ENCODE measurements at regions not wholly inside any gene's neighbourhood (a gene's known extent, or its start where the extent isn't known, plus 50 kb on each side); places are given as distances from the start of the nearest gene placed in this dataset.
A peak's percentile ranks its signal among the peaks of the same experiment; 100 is the strongest.
"Not testable (repeated sequence)": the region's sequence is repeated elsewhere in the genome, so short reads cannot be mapped to it uniquely, and the experiment has no call there.

- not testable (repeated sequence) for DNase-seq
Observed at GRCh38 chr19:34620134-34620533, 56.8 kb downstream of the SCGB2B2 start.

GRCh38 chr19:34618410-34618809 is 58.5 kb downstream of the SCGB2B2 start:
- no peak for DNase-seq

- not testable (repeated sequence) for DNase-seq
Observed at GRCh38 chr19:34617996-34618395, 59.0 kb downstream of the SCGB2B2 start.

- no peak for DNase-seq
Observed at GRCh38 chr19:34603003-34603402, 74.0 kb downstream of the SCGB2B2 start.

DNA sequence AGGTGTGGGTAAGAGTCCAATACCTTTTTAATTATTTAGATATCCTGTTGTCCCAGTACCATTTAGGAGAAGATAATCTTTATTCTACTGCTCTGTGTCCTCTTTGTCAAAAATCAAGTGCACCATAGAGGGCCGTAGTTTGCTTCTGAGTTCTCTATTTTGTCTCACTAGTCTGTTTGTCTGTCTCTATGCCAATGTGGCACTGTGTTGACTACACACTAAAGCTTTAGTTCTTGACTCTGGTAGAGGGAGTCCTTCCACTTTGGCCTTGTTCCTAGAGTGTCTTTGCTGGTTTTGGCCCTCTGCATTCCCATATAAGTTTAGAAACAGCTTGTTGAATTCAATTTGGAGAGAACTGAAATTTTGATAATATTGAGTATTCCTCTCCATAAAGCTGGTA is 75.9 kb downstream of the SCGB2B2 start:
- no peak for DNase-seq

GRCh38 chr19:34600366-34600765 is 76.6 kb downstream of the SCGB2B2 start:
- DNase-seq, result no peak

GRCh38 chr19:34598217-34599155 is 78.5 kb downstream of the SCGB2B2 start:
- no peak for DNase-seq

GRCh38 chr19:34597596-34597995 is 79.4 kb downstream of the SCGB2B2 start:
- no peak for DNase-seq

GRCh38 chr19:34596989-34597388 is 80.0 kb downstream of the SCGB2B2 start:
- no peak for DNase-seq

GRCh38 chr19:34596115-34596514 is 80.8 kb downstream of the SCGB2B2 start:
- no peak for DNase-seq

DNA sequence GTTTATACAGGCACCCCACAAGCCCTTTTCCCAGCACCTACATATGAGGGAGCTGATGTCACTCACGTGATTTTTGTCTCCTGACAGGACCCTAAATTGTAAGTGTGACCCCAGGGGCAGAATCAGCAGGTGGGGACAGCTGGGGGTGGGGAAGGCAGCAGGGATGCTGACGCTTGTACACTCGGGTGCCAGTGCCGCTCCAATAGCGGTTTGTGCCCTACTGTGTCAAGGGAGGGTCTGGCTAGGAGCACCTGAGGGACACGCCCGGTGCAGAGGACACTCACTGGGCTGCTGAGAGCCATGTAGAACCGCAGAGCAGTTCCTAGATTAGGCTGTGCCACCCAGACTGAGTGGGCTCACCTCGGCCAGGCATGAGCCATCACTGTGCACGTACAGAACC is 81.3 kb downstream of the SCGB2B2 start:
- no peak for DNase-seq

GRCh38 chr19:34590228-34590627 is 86.7 kb downstream of the SCGB2B2 start:
- no peak for DNase-seq

- peak; percentile 90 for DNase-seq
Observed at GRCh38 chr19:34589730-34590129, 87.2 kb downstream of the SCGB2B2 start.

GRCh38 chr19:34588846-34589245 is 88.1 kb downstream of the SCGB2B2 start:
- DNase-seq, result no peak

DNA sequence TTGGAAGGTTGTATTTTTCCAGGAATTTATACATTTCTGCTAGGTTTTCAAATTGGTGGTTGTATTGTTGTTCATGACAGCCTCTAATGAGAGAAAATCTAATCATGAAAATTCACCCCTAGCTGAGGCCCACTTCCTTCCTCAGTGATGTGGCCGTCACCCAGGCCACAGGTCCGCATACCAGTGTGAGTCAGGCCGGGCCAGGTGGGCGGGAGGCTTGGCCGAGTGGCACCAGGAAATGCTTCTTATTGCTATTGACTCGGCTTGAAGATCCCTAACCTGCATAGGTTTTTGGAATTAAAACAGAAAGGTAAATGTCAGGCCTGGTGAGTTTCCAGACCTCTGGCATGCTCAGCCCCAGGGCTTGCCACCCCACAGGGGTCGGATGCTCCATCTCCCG is 88.7 kb downstream of the SCGB2B2 start:
- DNase-seq, result no peak

- no peak for DNase-seq
Observed at GRCh38 chr19:34580408-34580807, 96.6 kb downstream of the SCGB2B2 start.

DNA sequence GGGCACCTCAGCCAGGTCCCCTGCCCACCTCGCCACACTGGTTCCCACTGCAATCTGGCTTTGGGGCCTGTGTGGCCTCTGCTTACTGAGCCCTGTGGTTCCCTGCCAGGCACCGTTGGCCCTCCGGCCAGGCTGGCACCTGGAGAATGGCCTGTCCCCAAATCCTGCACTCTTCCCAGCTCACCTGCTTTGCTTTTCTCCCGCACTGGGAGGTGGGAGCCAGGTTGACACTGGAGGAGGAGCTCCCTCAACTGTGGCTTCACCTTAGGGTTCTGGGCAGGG is 97.0 kb downstream of the SCGB2B2 start:
- DNase-seq, result no peak

- DNase-seq, result no peak
Observed at GRCh38 chr19:34579281-34580054, 97.5 kb downstream of the SCGB2B2 start.

- no peak for DNase-seq
Observed at GRCh38 chr19:34578751-34579150, 97.2 kb downstream of the WTIP start.

DNA sequence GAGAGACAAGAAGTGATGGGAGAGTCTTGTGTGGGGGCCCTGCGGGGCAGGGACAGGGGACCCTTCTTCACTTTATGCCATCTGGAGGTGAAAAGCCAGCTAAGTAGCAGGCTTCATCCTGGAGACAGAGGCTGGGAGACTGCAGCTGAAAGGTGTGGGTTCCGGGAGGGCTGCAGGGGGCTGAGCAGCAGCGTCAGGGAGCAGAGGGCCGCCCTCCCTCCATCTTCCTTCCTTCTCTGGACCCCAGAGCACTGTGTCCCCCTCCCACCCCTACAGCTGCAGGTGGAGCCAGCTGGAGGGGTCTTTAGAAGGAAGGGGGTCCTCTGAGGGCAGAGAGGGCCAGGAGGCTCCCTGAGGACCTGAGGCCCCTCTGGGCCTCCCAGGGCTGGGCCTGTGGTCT is 96.6 kb downstream of the WTIP start:
- DNase-seq, result no peak

- DNase-seq, result peak; percentile 56
Observed at GRCh38 chr19:34577531-34578101, 96.1 kb downstream of the WTIP start.

GRCh38 chr19:34577056-34577455 is 95.5 kb downstream of the WTIP start:
- DNase-seq, result no peak

DNA sequence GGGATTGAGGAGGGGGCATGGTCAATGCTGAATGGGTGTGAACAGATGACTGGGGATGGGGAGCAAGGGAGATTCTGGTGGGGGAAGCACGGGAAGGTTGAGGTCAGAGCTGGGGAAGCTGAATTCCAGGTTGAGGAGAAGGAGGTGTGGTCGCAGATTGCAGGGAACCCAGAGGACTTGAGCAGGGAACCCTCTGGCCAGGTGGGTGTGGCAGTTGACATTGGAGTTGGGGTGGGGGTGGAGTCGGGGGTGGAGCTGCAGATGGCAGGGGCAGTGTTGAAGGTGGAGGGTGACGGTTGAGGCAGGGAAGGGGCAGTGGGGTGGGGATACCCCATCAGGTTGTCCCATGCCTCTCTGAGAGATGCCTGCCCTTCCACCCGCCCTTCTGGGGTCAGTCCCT is 94.7 kb downstream of the WTIP start:
- no peak for DNase-seq

- DNase-seq, result no peak
Observed at GRCh38 chr19:34575206-34575605, 93.6 kb downstream of the WTIP start.
